ENCODE measurements at regions not wholly inside any gene's neighbourhood (a gene's known extent, or its start where the extent isn't known, plus 50 kb on each side); places are given as distances from the start of the nearest gene placed in this dataset.

DNA sequence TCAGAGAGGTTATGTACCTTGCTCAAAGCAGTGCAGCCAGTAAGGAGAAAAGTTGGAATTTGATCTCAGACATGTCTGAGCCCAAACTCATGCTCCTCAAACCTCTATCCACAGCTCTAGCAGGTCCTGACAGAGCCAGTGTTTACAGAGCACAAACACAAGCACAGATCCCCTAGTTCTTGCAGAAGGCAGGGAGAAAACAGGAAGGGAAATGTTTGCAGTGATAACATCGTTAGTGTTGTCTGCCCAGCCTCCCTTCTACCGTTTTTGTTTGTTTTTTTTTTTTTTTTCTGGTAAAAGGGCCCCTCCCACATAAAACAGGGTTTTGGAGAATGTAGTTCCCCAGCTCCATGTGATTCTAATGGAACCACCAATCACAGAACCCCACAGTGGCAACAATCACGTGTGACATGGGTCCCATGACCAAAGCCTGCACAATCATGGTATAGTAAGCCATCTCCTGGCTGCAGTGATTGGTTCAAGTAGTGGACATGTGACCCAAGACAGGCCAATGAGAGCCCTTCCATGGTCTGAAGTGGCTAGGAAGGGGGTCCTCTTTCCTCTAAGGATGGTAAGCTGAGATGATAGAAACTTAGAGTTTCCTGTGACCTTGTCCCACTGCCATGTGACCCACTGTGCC is 513.4 kb downstream of the MED13L start:
- no peak for DNase-seq (ENCODE audit: low spot score)
- ATAC-seq (ENCODE audit: low FRiP score) = no peak
- TF ChIP-seq, protein P1, sequence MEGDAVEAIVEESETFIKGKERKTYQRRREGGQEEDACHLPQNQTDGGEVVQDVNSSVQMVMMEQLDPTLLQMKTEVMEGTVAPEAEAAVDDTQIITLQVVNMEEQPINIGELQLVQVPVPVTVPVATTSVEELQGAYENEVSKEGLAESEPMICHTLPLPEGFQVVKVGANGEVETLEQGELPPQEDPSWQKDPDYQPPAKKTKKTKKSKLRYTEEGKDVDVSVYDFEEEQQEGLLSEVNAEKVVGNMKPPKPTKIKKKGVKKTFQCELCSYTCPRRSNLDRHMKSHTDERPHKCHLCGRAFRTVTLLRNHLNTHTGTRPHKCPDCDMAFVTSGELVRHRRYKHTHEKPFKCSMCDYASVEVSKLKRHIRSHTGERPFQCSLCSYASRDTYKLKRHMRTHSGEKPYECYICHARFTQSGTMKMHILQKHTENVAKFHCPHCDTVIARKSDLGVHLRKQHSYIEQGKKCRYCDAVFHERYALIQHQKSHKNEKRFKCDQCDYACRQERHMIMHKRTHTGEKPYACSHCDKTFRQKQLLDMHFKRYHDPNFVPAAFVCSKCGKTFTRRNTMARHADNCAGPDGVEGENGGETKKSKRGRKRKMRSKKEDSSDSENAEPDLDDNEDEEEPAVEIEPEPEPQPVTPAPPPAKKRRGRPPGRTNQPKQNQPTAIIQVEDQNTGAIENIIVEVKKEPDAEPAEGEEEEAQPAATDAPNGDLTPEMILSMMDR (IDR thresholded peaks at IDR 0.05) = no peak

DNA sequence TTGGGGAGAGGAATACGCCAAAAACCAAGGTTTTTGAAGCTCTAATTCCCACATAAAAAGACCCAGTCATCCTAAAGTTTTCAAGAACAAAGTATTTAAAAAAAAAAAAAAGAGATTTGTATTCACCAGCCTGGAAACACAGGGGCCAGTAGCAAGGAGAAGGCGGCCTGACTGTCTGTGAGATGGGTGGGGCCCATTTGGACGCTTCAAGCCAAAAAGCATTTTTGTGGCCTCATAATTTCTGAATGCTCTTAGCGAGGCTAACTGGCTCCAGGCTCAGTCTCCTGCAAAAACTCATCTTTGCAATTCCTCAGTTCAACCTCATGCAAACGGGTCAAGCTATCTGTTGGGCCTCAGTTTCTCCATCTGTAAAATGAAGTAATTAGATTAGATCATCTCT is 514.1 kb downstream of the MED13L start:
- no peak for ATAC-seq (ENCODE audit: low FRiP score)
- DNase-seq (ENCODE audit: low spot score) = no peak
- TF ChIP-seq, protein P1 (IDR thresholded peaks at IDR 0.05) = no peak

DNA sequence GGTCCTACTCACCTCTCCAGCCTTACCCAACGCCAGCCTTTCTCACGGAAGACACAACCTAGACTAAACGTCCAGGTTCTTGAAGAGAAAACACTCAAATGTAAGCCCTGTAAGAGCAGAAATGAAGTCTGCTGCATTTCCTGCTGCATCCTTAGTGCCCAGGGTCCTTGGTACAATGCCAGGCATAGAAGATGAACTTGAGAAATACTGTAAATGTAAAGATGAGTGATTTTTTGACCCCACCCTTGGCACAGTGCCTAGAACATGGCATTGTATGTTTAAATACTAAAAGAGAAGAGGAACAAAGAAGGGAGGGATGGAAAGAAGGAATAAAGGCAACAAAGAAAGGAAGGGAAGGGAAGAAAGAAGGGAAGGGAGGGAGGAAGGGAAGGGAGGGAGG is 514.6 kb downstream of the MED13L start:
- ATAC-seq (ENCODE audit: low FRiP score) (no peak), DNase-seq (ENCODE audit: low spot score) (no peak)
- TF ChIP-seq, protein P1 (IDR thresholded peaks at IDR 0.05) = no peak

DNA sequence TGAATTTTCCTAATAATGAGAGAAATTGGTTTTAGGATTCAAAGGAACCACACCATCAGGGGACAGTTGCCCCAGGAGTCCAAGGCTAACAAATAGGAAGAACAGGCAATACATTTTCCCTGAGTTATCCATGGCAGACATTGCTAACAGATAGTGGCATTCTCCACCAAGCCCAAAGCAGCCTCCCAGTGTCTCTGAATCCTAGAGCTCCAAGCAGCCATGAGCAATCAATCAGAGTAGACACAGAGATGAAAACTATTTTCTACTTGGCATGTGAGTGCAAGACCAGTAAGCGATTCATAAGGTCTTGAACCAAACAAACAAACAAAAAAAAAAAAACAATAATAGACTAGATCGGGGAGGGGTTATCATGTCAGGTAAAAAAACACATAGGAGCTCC is 515.7 kb downstream of the MED13L start:
- ATAC-seq (ENCODE audit: low FRiP score) (no peak), DNase-seq (ENCODE audit: low spot score) (no peak)
- TF ChIP-seq, protein P1 (IDR thresholded peaks at IDR 0.05) = no peak

DNA sequence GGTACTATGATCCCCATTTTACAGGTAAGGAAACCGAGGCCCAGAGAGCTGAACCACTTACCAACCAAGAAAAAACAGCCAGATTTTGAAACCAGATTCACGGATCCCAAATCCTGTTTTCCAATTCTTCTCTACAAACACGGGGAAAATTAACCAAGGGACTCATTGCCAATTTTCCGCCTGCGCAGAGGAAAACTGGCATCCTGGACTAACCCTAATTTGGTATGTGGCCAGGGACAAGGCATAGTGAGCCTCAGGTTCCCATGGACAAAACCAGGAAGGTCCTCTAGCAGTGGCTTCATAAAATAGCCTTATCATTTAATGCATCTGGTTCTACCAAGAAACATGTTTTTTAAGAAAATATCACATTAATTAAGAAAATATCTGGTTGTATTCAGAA is 517.3 kb downstream of the MED13L start:
- ATAC-seq (ENCODE audit: low FRiP score) (no peak), DNase-seq (ENCODE audit: low spot score) (no peak)
- TF ChIP-seq, protein P1 (IDR thresholded peaks at IDR 0.05) = no peak

DNA sequence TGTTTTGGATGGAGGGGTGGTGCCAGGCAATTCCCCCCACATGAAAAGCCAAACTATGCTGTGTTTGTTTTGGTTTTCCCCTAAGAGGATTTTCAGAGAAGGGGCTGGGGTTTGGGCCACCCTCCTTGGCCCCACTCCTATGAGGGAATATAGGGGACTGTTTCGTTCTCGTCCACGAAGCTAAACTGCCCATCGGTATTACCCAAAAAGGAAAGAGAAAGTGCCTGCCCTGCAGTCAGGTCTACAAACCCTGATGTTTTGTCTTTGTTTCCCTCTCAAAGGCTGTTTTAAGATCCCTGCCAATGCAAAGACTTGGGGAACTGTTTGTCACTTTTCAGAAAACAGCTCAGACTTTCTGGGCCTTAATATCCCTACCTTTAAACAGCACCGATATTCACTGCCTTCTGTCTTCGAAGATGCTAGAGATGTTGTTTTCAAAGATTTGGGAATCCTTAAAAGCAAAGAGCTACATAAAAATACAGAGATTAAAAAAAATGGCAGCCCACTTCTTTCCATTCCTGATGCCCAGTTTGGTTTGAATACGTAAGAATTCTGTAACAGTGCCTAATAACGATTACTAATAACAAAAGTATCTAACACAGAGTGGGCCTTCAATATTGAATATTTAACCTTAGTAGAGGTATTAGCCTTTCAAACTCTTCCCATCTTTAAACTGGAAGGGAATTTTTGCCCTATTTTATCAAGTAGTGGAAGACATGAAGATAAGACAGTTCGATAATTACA is 518.4 kb downstream of the MED13L start:
- no peak for ATAC-seq (ENCODE audit: low FRiP score)
- TF ChIP-seq, protein P1 (IDR thresholded peaks at IDR 0.05) = no peak
- DNase-seq (ENCODE audit: low spot score) = no peak

DNA sequence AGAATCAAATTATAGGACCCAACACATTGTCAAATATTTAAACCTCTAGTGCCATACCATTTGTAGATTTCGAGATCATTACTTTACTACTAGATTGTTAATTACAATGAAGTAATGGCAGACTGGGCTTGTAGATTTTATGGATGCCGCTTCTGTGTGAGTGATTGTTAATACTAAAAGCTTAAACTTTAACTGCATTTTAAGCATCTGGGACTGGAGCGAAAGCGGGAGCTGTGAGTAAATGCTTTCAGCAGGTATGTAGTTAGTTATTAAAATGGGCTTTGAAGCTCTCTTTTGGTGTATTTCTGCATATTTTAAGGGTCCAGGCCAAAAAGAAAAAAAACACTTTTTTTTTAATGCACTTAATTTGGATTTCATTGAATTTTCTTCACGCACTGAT is 519.3 kb downstream of the MED13L start:
- TF ChIP-seq, protein P1 (IDR thresholded peaks at IDR 0.05) = no peak
- ATAC-seq (ENCODE audit: low FRiP score) = no peak
- DNase-seq (ENCODE audit: low spot score) = no peak

All from omental fat pad (tissue), 3 donors.